ENCODE measurements at regions not wholly inside any gene's neighbourhood (a gene's known extent, or its start where the extent isn't known, plus 50 kb on each side); places are given as distances from the start of the nearest gene placed in this dataset.

- Histone ChIP-seq H3K4me2 (ENCODE audit: insufficient read depth in 1 of 2, low read depth in 2 of 2, low read length in 2 of 2) (no peak overlapping the region), H3K27ac (ENCODE audit: low read depth, low read length) (no peak overlapping the region), H2AFZ (ENCODE audit: low read length) (peak overlapping the region; percentile 53; the same call in 1 of the 2 replicates), H2AK5ac (ENCODE audit: low read depth, low read length) (no peak overlapping the region), H3K79me1 (ENCODE audit: low read depth, low read length) (no peaks in the 10 kb centered on the region), H4K91ac (replicated peaks; ENCODE audit: insufficient read length, low read length) (no peak overlapping the region), H3K9ac (replicated peaks in 1 of 4; ENCODE audit: extremely low read depth in 1 of 4, low read depth in 3 of 4, low read length in 3 of 4) (no peak overlapping the region), H3K36me3 (ENCODE audit: control insufficient read depth in 2 of 4, insufficient read depth in 4 of 4, low read length in 3 of 4) (no peaks in the 10 kb centered on the region), H3K4me1 (replicated peaks in 1 of 4; ENCODE audit: control insufficient read depth in 3 of 4, insufficient read depth in 4 of 4, low read length in 3 of 4) (no peaks in the 10 kb centered on the region; a peak in 1 of 7 replicates), H3K23me2 (ENCODE audit: low read depth, low read length) (no peaks in the 10 kb centered on the region), H3K23ac (ENCODE audit: insufficient read length) (no peak overlapping the region), H2BK5ac (ENCODE audit: low read depth, low read length) (no peak overlapping the region), H4K20me1 (replicated peaks in 1 of 2; ENCODE audit: control insufficient read depth in 1 of 2, insufficient read depth in 2 of 2, low read length in 2 of 2) (no peaks in the 10 kb centered on the region), H3K9me3 (ENCODE audit: insufficient read depth in 2 of 2, low read depth in 1 of 2, low read length in 1 of 2) (no peaks in the 10 kb centered on the region), H3K14ac (ENCODE audit: insufficient read length) (no peak overlapping the region), H2BK120ac (replicated peaks; ENCODE audit: low read depth, low read length) (no peak overlapping the region), H2BK12ac (ENCODE audit: low read depth, low read length) (no peak overlapping the region), H3K56ac (replicated peaks; ENCODE audit: insufficient read length, low read depth, low read length) (no peak overlapping the region), H3K79me2 (ENCODE audit: control insufficient read depth in 1 of 2, insufficient read depth in 2 of 2, low read length in 2 of 2) (no peaks in the 10 kb centered on the region), H3K18ac (ENCODE audit: extremely low read depth, low read length) (no peak overlapping the region), H2BK15ac (ENCODE audit: low read length) (no peak overlapping the region), H3K4ac (replicated peaks; ENCODE audit: insufficient read length, low read depth, low read length) (no peak overlapping the region), H3K4me3 (ENCODE audit: extremely low read depth in 1 of 4, insufficient read depth in 2 of 4, low read depth in 3 of 4, low read length in 4 of 4) (no peak overlapping the region), H4K5ac (ENCODE audit: insufficient read length, low read depth, low read length) (no peak overlapping the region), H3K27me3 (replicated peaks in 1 of 4; ENCODE audit: control insufficient read depth in 3 of 4, extremely low read depth in 1 of 4, insufficient read depth in 3 of 4, low read length in 3 of 4) (no peaks in the 10 kb centered on the region), H2BK20ac (ENCODE audit: low read length) (no peak overlapping the region), H4K8ac (ENCODE audit: extremely low read depth, insufficient read depth, low read length) (no peak overlapping the region)
- ChIA-PET POLR2A (ENCODE audit: partially characterized antibody) (no interaction called here), CTCF (ENCODE audit: partially characterized antibody) (no interaction called here)
- FAIRE-seq (no peak), DNase-seq (ENCODE audit: low read depth in 1 of 2, low spot score in 2 of 2) (no peak)
- 69% methylated on average over 3 of the region's 3 CpGs; no CpG with 5 or more reads in 1 of the 2 experiments for WGBS, 2 experiments (ENCODE audit: extremely low coverage in 1 of 2, insufficient coverage in 1 of 2, insufficient read length in 1 of 2, insufficient replicate concordance in 2 of 2, low coverage in 1 of 2, low lambda C conversion rate in 2 of 2, missing lambda C conversion rate in 1 of 2)
- no peak for TF ChIP-seq TEAD4 (IDR thresholded peaks at IDR 0.05; ENCODE audit: low read depth, low read length)
- no peak for TF ChIP-seq BCL11A (IDR thresholded peaks at IDR 0.05; ENCODE audit: low read depth in 2 of 2, low read length in 2 of 2)
- no peak for TF ChIP-seq CEBPB (IDR thresholded peaks at IDR 0.05; ENCODE audit: low read depth, low read length)
- no peak for TF ChIP-seq HDAC6 (IDR thresholded peaks at IDR 0.05; ENCODE audit: low read depth, low read length)
- TF ChIP-seq EZH2 (IDR thresholded peaks at IDR 0.05; ENCODE audit: low read depth, low read length, severe bottlenecking) = no peak
Measured at GRCh38 chr4:175062183-175062592, 144.0 kb downstream of the ADAM29 start.

Measured in H1 (cell line).